GM11168 (cell line): ENCODE measurements at regions not wholly inside any gene's neighbourhood (a gene's known extent, or its start where the extent isn't known, plus 50 kb on each side); places are given as distances from the start of the nearest gene placed in this dataset.
"Not testable (repeated sequence)": the region's sequence is repeated elsewhere in the genome, so short reads cannot be mapped to it uniquely, and the experiment has no call there.

ENCODE experiments used
- in situ Hi-C: fragments of 300-500 bp; cut with MboI; formaldehyde crosslinking; loops from one replicate; pipeline ENCODE4 v1.12.0; 2022; ENCODE audit warnings: low sequenced_read_pairs; ENCODE audit not compliant: unreplicated experiment

- in situ Hi-C loops = no loop called here
These were observed 57.5 kb upstream of the PLPPR5 start for GRCh38 chr1:99062192-99062591.

- in situ Hi-C loops = no loop called here
These were observed 64.5 kb upstream of the PLPPR5 start for GRCh38 chr1:99069146-99069545.

- in situ Hi-C loops = not testable (repeated sequence)
These were observed 73.9 kb upstream of the PLPPR5 start for GRCh38 chr1:99078529-99078928.

- in situ Hi-C loops = no loop called here
These were observed 77.7 kb upstream of the PLPPR5 start for GRCh38 chr1:99082366-99082765.

GRCh38 chr1:99083338-99083737 is 78.7 kb upstream of the PLPPR5 start:
- in situ Hi-C loops = no loop called here

GRCh38 chr1:99084562-99084961 is 79.9 kb upstream of the PLPPR5 start:
- in situ Hi-C loops = no loop called here

GRCh38 chr1:99086057-99086456 is 81.4 kb upstream of the PLPPR5 start:
- in situ Hi-C loops = no loop called here

- in situ Hi-C loops = no loop called here
These were observed 93.9 kb upstream of the PLPPR5 start for GRCh38 chr1:99098589-99098988.

GRCh38 chr1:99106274-99106673 is 101.6 kb upstream of the PLPPR5 start:
- in situ Hi-C loops = no loop called here

- in situ Hi-C loops = no loop called here
These were observed 103.0 kb upstream of the PLPPR5 start for GRCh38 chr1:99107680-99108079.

- in situ Hi-C loops = no loop called here
These were observed 105.7 kb upstream of the PLPPR5 start for GRCh38 chr1:99110140-99111041.

- in situ Hi-C loops = no loop called here
These were observed 110.6 kb upstream of the PLPPR5 start for GRCh38 chr1:99115231-99115630.

GRCh38 chr1:99119188-99119587 is 114.5 kb upstream of the PLPPR5 start:
- in situ Hi-C loops = no loop called here

- in situ Hi-C loops = no loop called here
These were observed 117.4 kb upstream of the PLPPR5 start for GRCh38 chr1:99122039-99122438.

- in situ Hi-C loops = no loop called here
These were observed 119.3 kb upstream of the PLPPR5 start for GRCh38 chr1:99123936-99124335.

- in situ Hi-C loops = no loop called here
These were observed 126.9 kb upstream of the PLPPR5 start for GRCh38 chr1:99131546-99131945.

GRCh38 chr1:99133756-99134500 is 129.3 kb upstream of the PLPPR5 start:
- in situ Hi-C loops = no loop called here

GRCh38 chr1:99137554-99138206 is 126.6 kb upstream of the PLPPR4 start:
- in situ Hi-C loops = no loop called here

GRCh38 chr1:99139876-99140275 is 124.4 kb upstream of the PLPPR4 start:
- in situ Hi-C loops = no loop called here

- in situ Hi-C loops = no loop called here
These were observed 118.0 kb upstream of the PLPPR4 start for GRCh38 chr1:99146129-99146848.
